HPDE6-E6E7 (cell line): ENCODE measurements at regions not wholly inside any gene's neighbourhood (a gene's known extent, or its start where the extent isn't known, plus 50 kb on each side); places are given as distances from the start of the nearest gene placed in this dataset.
"Not testable (repeated sequence)": the region's sequence is repeated elsewhere in the genome, so short reads cannot be mapped to it uniquely, and the experiment has no call there.

Source experiments
- DNase-seq: peaks from one replicate; pipeline ENCODE4 v3.0.0; 2011; ENCODE audit warnings: missing footprints; ENCODE audit errors: extremely low spot score

DNA sequence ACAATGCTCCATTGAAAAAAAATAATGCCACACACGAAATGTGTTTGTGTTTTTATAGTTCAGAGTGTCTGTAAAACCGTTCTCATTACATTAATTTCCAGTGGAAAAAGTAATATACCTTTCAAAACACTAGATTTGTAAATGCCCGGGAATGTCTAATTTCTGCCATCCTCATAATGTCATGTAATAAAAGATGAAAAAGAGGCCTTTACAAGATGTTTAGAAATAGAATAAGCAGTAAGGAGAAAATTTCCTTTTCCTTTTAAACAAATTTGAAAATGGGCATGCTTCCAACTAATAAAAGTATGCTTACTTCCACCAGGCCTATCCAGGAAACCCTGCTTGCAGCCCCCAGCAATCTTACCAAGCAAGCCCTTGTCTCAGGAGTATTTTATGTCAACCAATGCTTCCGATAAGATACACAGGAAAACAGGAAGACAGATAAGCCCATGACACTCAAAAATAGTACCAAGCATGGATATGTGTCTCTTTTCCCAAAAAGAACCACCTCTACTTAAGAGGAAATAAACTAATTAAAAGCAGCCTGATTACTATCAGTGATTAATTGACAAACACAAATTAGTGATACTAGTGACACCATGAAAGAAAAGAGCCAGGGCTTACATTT, 894.7 kb upstream of the INTU start:
- no peak for DNase-seq

DNA sequence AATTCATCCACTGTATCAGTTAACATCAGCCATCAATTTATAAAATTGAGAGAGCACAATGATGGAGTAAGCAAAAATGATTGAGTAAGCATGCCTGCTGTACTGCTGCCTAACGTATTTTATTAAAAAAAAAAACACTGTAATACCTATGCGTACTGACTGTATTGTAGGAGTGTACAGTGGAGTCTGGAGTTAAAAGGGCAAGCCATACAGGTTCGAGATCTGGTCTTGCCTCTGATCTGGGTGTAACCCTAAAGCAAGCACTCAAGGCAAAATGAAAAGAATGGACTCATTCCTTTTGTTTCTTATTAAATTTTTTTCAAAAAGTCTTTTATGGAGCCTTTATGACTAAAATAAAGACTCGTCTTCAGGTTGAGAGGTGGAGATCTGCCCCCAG, 894.2 kb upstream of the INTU start:
- no peak for DNase-seq

DNA sequence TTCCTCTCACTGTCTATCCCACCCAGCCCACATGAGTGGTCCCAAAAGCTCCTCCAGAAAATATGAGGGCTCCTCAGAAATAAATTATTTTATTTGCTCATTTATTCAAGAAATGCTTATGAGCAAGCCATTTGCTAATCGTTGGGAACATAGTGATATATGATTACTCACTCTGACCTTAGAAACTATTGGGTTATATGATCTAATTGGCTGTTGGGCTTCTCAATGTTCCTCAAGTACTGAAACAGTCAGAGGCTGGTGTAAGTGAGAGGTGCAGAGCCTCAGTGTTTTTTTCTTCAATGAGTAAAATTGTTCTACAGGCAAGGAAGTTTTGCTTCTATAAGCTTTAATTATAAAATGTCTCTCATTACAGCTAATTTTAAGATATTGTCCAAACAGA, 893.8 kb upstream of the INTU start:
- no peak for DNase-seq

DNA sequence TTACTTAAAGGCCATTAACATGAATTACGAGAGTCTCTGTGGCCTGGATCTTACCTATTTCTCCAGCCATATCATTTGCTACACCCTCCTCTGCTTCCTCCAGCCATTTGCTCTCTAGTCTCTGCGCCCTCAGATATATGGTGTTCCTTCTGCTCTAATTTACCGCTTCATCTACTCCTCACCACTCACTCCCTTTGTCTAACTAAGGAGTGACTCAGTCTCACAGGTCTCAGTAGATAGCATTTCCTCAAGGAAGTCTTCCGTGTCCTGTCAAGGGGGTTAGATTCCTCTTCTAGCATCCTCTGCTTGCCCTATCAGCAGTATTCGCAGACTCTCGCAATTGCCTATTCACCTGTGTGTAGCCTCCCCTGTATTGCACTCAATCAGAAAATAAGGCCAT, 892.1 kb upstream of the INTU start:
- DNase-seq, result no peak

DNA sequence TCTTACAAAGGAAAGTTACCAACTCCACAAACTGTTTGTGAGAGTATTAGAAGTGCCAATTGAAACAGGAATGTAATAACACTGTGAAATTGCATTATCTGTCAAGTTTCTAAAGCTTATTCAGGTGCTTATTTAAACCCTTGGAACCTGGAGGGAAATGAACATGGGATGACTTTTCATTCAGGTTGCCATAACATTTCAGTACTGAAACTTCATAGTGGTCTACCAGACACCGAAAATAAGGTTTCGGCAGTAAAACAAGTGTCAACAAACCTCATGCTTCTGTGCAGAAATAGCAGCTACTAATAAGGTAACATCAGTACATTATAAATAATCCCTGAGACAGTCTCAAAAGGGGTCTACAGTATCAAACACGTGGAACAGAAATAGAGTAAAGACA, 890.7 kb upstream of the INTU start:
- no peak for DNase-seq

DNA sequence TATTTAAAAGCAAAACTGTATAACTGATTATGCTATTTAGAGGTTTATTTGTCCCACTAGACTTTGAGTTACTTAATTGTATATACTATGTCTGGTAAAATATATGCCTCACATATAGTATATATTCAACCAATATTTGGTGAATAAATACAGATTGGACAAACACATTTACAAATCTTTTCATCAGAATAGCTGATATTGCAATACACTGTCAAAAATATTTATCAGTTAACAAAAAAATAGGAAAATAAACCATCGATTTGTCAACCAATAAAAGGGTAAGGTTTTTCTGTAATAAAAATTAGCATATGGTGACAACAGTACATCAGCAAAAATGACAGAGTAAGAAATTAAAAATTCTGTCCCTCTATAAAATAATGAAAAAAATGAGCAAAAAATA, 889.9 kb upstream of the INTU start:
- no peak for DNase-seq

DNA sequence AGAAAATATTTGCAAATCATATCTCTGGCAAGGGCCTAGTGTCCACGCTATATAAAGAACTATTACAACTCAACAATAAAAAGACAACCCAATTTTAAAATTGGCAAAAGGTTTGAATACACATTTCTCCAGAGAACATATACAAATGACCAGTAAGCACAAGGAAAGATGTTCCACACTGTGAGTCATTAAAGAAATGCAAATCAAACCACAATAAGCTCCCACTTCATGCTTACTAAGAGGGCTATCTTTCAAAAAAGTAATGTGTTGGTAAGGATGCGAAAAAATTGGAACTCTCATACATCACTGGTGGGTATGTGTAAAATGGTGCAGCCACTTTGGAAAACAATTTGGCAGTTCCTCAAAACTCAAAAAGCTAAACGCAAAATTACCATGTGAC, 884.0 kb upstream of the INTU start:
- no peak for DNase-seq

DNA sequence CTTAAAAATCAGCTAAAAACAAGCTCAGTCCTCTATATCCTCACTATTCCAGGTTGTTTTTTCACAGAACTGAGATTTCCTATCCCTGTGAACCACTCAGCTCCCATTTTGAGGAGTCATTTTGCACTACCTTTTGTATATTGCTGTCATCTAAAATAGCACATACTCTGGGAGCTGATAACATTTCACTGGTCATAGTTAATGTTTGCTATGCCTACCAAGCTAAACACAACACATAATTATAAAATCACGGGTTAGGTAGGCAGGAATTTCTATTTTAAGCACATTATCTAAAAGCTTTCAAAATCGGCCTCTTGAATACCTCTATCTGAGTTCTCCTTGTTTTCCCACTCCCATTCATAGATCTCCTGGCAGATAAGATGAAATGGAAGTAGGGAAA, 882.0 kb upstream of the INTU start:
- DNase-seq, result no peak

DNA sequence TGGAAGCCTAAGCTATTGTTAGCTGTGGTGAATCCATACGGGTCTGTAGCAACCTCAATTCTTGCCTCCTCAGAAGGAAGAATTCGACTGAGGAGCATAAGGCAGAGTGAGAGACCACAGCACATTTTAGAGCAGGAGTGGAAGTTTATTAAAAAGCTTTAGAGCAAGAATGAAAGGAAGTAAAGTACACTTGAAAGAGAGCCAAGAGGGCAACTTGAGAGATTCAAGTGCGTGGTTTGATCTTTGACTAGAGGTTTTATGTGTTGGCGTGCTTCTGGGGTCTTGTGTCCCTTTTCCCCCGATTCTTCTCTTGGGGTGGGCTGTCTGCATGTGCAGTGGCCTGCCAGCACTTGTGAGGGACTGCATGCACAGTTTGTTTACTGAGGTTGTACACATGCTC, 880.6 kb upstream of the INTU start:
- DNase-seq, result no peak

DNA sequence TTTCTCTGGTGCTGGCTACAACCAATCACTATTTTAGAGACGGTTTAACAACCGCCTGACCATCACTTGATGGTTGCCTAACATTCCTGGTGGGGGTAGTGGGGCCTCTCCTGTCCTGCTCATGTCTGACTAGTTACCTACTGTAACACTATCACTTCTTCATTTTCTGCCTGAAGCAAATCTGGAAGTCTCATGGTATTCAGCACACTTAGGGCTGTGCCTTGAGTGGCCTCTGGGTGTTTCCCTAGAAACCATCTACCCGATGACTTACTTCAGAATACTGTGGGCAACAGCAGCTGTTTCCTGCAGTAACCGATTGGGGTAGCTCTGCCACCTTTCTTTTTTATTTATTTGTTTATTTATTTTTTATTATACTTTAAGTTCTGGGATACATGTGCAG, 880.1 kb upstream of the INTU start:
- no peak for DNase-seq

DNA sequence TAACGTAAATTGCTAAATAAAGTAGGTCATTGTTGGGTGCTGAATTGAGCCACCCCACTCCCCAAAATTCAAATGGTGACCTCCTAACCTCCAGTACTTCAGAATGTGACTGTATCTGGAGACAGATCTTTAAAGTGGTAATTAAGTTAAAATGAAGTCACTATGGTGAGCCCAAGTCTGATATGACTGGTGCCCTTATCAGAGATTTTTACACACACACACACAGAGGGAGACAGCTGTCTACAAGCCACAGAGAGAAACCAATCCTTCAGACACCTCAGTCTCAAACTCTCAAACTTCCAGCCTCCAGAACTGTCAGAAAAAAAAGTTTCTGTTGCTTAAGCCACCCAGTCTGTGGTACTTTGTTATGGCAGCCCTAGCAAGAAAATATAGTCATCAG, 879.2 kb upstream of the INTU start:
- no peak for DNase-seq

DNA sequence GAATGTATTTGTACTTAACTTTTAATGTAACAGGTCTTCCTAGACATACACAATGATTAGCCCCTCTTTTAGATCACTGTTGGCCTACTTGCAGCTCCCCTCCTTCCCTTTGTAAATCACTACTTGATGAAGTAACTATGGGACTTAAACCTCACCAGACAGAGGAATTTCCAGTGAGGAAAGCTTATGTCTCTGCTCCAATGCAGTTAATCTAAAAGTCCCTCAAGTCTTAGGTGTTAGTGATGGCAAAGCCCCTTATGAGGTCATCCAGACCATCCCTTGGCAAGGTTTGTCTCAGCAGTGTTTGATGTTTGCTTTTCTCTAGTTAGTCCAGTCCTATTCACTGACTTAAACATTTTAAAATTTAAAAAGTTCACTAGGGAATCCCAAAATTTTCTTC, 877.3 kb upstream of the INTU start:
- DNase-seq, result no peak

DNA sequence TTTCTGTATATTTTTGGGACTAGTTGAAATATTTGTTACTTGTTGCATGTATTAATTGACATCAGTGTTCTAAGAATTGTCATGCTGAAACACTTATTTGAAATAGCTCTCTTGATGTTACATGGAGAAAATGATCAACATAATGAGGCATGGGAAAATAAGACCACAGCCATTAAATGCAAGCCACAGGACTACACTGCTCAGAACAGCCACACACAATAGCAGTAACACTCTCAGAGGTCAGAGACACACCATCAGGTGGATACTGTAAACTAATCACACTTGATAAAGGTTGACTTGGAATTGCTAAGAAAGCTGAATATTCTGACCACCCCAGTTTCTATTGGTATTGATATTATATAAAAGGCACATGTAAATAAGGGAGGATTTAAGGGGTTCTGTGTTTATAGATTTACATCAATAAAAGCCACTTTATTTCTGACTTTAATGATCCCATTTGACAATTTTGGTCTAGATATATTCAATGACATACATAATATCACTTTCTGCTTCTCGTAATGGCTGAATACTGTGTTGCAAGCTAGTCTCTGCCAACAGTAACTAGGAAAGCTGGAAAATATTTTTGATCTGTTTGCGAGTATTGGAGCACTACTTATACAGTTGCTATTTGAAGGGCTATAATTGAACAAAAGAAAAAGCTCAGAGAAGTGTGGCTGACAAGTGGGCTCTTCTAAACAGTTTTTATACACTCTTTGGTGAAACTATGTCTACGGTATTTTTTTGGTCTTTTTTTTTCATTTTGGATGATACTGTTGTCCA, 876.5 kb upstream of the INTU start:
- no peak for DNase-seq

DNA sequence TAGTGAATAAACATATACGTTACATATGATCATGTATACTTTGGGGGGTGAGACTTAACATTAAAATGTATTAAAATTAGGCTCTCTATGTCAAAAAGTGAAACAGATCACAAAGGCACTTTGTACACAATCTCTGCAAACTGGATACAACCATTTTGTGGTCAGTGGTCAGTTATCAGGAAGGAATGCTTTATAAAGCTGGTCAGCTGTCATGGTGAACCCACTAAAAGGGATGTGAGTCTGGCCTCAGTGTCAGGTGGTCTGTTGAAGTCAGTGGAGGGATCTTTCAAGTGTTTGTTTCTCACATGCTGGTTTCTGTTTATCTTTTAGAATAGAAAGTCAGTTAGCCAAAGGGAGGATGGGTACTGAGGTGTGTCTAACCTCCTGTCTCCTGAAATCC, 875.5 kb upstream of the INTU start:
- no peak for DNase-seq

DNA sequence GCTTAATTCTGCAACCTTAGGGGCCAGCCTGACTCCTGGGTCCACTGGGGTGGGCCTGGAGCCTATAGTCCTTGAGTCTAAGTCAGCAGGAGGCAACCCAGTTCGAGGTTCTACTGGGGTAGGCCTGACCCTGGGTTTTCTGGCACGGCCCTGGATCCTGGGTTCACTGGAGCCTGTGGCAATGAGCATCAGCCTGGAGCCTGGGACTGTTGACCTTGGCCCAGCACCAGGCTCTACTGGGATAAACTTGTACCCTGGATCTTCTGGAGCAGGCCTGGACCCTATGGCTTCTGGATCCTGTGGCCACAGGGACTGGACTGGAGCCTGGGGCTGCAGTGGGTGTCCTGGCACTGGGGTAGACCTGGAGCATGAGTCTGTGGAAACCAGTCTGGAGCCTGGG, 874.3 kb upstream of the INTU start:
- no peak for DNase-seq

DNA sequence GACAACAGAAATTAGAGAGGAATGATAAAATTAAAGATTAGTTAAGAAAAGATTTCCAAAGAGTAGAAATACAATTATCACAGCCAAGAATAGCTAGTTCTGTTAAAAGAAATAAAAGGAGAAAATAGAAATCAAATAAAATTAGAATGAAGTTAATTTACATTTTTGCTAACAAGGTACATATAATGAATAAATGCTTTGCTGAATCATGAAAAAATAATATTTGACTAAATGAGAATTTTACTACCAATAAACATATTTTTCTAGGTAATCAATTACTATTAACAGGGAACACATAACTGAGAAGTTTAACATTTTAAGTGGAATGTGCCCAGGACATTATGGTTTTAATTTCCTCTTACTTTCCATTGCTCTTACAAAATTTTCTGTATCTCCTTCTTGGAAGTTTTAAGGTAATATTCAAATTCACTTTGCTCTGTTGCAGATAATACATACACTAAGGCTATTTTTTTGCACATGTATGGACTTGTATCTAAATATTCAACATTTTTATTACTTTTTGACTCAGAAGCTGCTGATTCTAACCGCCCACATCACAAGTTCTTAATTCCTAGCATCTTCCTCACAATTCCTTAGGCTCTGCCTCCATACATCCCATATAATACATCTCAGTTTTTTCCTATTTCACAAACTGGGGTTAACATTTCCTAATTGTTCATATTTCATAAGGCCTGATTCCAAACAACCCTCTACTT, 870.7 kb upstream of the INTU start:
- DNase-seq, result no peak

DNA sequence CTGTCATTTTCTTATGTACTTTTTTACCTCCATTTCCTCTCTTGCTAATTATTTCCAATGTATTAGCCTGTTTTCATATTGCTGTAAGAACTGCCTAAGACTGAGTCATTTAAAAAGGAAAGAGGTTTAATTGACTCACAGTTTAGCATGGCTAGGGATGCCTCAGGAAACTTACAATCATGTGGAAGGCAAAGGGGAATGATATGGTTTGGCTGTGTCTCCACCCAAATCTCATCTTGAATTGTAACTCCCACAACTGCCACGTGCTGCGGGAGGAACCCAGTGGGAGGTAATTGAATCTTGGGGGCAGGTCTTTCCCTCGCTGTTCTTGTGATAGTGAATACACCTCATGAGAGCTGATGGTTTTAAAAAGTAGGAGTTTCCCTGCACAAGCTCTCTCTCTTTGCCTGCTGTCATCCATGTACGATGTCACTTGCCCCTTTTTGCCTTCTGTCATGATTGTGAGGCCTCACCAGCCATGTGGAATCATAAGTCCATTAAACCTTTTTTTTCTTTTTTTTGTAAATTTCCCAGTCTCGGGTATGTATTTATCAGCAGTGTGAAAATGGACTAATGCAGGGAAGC, 870.0 kb upstream of the INTU start:
- no peak for DNase-seq

DNA sequence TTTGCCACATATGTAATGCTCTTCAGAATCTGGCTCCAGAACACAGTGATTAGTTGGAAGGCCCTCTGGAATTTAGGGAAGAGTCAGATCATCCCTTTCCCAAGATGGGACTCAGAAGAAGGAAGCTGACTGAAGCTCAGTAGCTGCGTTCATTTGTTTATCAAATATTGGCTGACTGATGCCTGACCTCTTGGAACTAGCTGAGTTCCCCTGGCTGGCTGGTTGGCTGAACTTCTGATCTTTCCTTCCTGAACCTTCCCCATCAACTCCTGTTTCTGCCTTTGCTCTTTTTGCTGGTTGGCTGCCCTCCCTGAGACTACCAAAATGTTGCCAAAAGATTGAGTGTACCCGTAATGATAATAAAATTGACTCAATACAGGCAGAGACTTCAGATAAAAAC, 866.5 kb upstream of the INTU start:
- DNase-seq, result no peak

DNA sequence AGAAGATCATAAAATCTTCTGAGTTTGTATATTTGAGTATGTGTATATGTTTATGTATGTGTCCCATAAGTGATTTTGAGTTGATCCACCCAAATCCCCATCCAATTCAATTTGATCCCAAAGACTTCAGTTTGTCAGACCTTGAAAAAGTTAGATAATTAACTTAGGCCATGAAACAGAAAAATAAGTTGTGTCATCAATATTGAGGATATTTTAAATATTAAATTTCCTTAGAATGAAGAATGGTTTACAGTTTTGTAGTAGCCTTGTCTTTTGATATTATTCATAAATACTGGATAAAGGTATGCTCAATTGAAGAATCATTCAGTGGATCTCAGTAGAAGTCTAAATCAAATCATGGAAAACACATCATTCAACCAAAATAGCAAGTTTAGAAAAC, 864.4 kb upstream of the INTU start:
- DNase-seq, result no peak

DNA sequence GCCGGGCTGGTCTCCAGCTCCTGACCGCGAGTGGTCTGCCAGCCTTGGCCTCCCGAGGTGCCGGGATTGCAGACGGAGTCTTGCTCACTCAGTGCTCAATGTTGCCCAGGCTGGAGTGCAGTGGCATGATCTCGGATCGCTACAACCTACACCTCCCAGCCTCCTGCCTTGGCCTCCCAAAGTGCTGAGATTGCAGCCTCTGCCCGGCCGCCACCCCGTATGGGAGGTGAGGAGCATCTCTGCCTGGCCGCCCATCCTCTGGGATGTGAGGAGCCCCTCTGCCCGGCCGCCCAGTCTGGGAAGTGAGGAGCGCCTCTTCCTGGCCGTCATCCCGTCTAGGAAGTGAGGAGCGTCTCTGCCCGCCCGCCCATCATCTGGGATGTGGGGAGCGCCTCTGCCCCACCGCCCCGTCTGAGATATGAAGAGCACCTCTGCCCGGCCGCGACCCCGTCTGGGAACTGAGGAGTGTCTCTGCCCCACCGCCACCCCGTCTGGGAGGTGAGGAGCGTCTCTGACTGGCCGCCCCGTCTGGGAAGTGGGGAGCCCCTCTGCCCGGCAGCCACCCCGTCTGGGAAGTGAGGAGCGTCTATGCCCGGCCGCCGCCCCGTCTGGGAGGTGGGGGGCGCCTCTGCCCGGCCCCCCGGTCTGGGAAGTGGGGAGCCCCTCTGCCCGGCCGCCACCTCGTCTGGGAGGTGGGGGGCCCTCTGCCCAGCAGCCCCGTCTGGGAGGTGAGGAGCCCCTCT, 861.8 kb upstream of the INTU start:
- DNase-seq, result not testable (repeated sequence)

DNA sequence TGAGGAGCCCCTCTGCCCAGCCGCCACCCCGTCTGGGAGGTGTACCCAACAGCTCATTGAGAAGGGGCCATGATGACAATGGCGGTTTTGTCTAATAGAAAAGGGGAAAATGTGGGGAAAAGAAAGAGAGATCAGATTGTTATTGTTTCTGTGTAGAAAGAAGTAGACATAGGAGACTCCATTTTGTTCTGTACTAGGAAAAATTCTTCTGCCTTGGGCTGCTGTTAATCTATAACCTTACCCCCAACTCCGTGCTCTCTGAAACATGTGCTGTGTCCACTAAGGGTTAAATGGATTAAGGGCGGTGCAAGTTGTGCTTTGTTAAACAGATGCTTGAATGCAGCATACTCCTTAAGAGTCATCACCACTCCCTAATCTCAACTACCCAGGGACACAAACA, 861.1 kb upstream of the INTU start:
- not testable (repeated sequence) for DNase-seq

DNA sequence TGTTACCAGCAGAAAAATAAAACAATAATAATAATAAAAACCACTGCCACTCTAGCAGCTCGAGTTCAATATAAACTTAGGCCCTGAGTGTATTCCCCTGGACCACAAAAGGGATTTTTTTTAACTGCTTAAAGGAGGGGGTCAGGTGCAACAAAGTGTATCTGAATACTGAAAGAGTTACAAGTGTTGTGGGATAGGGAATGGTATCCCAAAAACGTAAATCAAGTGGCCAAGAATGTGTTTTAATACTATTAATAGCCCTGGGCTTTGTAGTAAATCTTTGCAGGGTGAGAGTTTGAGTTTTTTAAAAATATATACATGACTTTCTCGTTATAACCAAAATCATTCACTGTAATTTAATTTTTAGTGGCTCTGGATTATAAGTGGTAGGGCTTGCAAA, 860.1 kb upstream of the INTU start:
- DNase-seq, result no peak
